H9 (cell line): ENCODE measurements at regions not wholly inside any gene's neighbourhood (a gene's known extent, or its start where the extent isn't known, plus 50 kb on each side); places are given as distances from the start of the nearest gene placed in this dataset.

Experiments used
- DNase-seq: peaks from one replicate; pipeline ENCODE4 v3.0.0-alpha.2; 2017
- H2AFZ ChIP-seq: one replicate; pipeline ENCODE4 v1.6.1; 2013; ENCODE audit warnings: mild to moderate bottlenecking, low read length, control low read depth, moderate library complexity
- H2AK5ac ChIP-seq: 2 replicates; pipeline ENCODE4 v1.6.1; 2013; ENCODE audit warnings: low read length, control low read depth, mixed read lengths; ENCODE audit not compliant: insufficient read length
- H2BK120ac ChIP-seq: one replicate; pipeline ENCODE4 v1.6.1; 2013; ENCODE audit warnings: low read depth, mild to moderate bottlenecking, low read length, control low read depth, inconsistent platforms; ENCODE audit not compliant: poor library complexity, severe bottlenecking
- H2BK12ac ChIP-seq: 2 replicates; pipeline ENCODE4 v1.6.1; 2013; ENCODE audit warnings: low read length, control low read depth, mixed read lengths, low read depth; ENCODE audit not compliant: insufficient read length
- H2BK15ac ChIP-seq: 2 replicates; pipeline ENCODE4 v1.6.1; 2013; ENCODE audit warnings: low read depth, low read length, control low read depth
- H2BK20ac ChIP-seq: one replicate; pipeline ENCODE4 v1.6.1; 2013; ENCODE audit warnings: low read depth, mild to moderate bottlenecking, low read length, control low read depth, inconsistent platforms; ENCODE audit not compliant: poor library complexity, severe bottlenecking
- H2BK5ac ChIP-seq: 2 replicates; pipeline ENCODE4 v1.6.1; 2013; ENCODE audit warnings: low read length, control low read depth, mixed read lengths; ENCODE audit not compliant: insufficient read length
- H3K14ac ChIP-seq: 2 replicates; pipeline ENCODE4 v1.6.1; 2013; ENCODE audit warnings: low read length, control low read depth; ENCODE audit not compliant: insufficient read depth
- H3K18ac ChIP-seq: 2 replicates; pipeline ENCODE4 v1.6.1; 2013; ENCODE audit warnings: low read depth, mild to moderate bottlenecking, mixed read lengths, low read length, control low read depth; ENCODE audit not compliant: insufficient read length
- H3K23ac ChIP-seq: 2 replicates; pipeline ENCODE4 v1.6.1; 2013; ENCODE audit warnings: low read length, control low read depth, mixed read lengths, low read depth; ENCODE audit not compliant: insufficient read length
- H3K23me2 ChIP-seq: 2 replicates; pipeline ENCODE4 v1.6.1; 2013; ENCODE audit warnings: low read depth, mild to moderate bottlenecking, mixed read lengths, low read length, control low read depth; ENCODE audit not compliant: insufficient read length, poor library complexity, severe bottlenecking
- H3K27ac ChIP-seq: 2 replicates; pipeline ENCODE4 v1.5.1; 2013; ENCODE audit warnings: low read length, control low read depth, mixed read lengths, low read depth; ENCODE audit not compliant: insufficient read length
- H3K27me3 ChIP-seq: 2 replicates; pipeline ENCODE4 v1.6.1; 2013; ENCODE audit warnings: low read length, control low read depth, inconsistent platforms; ENCODE audit not compliant: insufficient read depth
- H3K4ac ChIP-seq: 2 replicates; pipeline ENCODE4 v1.6.1; 2013; ENCODE audit warnings: low read depth, mild to moderate bottlenecking, control low read depth, inconsistent platforms, low read length, moderate library complexity
- H3K4me1 ChIP-seq: 2 replicates; pipeline ENCODE4 v1.6.1; 2013; ENCODE audit warnings: low read length, control low read depth, inconsistent platforms; ENCODE audit not compliant: insufficient read depth
- H3K4me2 ChIP-seq: 2 replicates; pipeline ENCODE4 v1.6.1; 2013; ENCODE audit warnings: low read length, control low read depth, mixed read lengths; ENCODE audit not compliant: insufficient read length, insufficient read depth
- H3K56ac ChIP-seq: 2 replicates; pipeline ENCODE4 v1.6.1; 2013; ENCODE audit warnings: low read depth, mild to moderate bottlenecking, mixed read lengths, low read length, control low read depth; ENCODE audit not compliant: insufficient read length
- H3K79me1 ChIP-seq: 2 replicates; pipeline ENCODE4 v1.6.1; 2013; ENCODE audit warnings: low read depth, mild to moderate bottlenecking, moderate library complexity, low read length, control low read depth, inconsistent platforms; ENCODE audit not compliant: insufficient read depth, poor library complexity, severe bottlenecking
- H3K79me2 ChIP-seq: 2 replicates; pipeline ENCODE4 v1.6.1; 2013; ENCODE audit warnings: low read length, control low read depth, inconsistent platforms; ENCODE audit not compliant: insufficient read depth
- H3K9ac ChIP-seq: 2 replicates; pipeline ENCODE4 v1.6.1; 2013; ENCODE audit warnings: low read length, control low read depth, mixed read lengths; ENCODE audit not compliant: insufficient read length; ENCODE audit errors: extremely low read depth
- H3K9me3 ChIP-seq: one replicate; pipeline ENCODE4 v1.6.1; 2013; ENCODE audit warnings: low read depth, low read length, inconsistent platforms; ENCODE audit not compliant: control insufficient read depth
- H3T11ph ChIP-seq: one replicate; pipeline ENCODE4 v1.6.1; 2013; ENCODE audit warnings: mild to moderate bottlenecking, low read length, control low read depth, inconsistent platforms
- H4K20me1 ChIP-seq: one replicate; pipeline ENCODE4 v1.6.1; 2013; ENCODE audit not compliant: control insufficient read depth, insufficient read length, insufficient read depth
- H4K5ac ChIP-seq: 2 replicates; pipeline ENCODE4 v1.6.1; 2013; ENCODE audit warnings: low read depth, mild to moderate bottlenecking, mixed read lengths, low read length, control low read depth; ENCODE audit not compliant: insufficient read length
- H4K8ac ChIP-seq: replicated peaks from 2 replicates; pipeline ENCODE4 v1.6.1; 2013; ENCODE audit warnings: low read length, control low read depth, mixed read lengths, low read depth; ENCODE audit not compliant: insufficient read length
- H4K91ac ChIP-seq: 2 replicates; pipeline ENCODE4 v1.6.1; 2013; ENCODE audit warnings: low read depth, mild to moderate bottlenecking, moderate library complexity, mixed read lengths, low read length, control low read depth; ENCODE audit not compliant: insufficient read length
- H3K27ac Mint-ChIP-seq, 3 experiments: 2 replicates in 2 of 3; 3 replicates in 1 of 3; pipeline ENCODE4 v1.8.0; 2020 to 2021; ENCODE audit warnings: mixed read lengths in 3 of 3, mild to moderate bottlenecking in 1 of 3, moderate library complexity in 1 of 3
- H3K27me3 Mint-ChIP-seq: 2 replicates; pipeline ENCODE4 v1.8.0; 2021; ENCODE audit warnings: low read depth, mild to moderate bottlenecking, moderate library complexity, mixed read lengths
- H3K36me3 Mint-ChIP-seq, 3 experiments: 2 replicates in 2 of 3; 3 replicates in 1 of 3; pipeline ENCODE4 v1.8.0; 2020 to 2021; ENCODE audit warnings: low read depth in 3 of 3, mixed read lengths in 3 of 3; ENCODE audit not compliant: insufficient read depth in 1 of 3
- H3K4me1 Mint-ChIP-seq, 2 experiments: 2 replicates each; pipeline ENCODE4 v1.8.0; 2020; ENCODE audit warnings: mixed read lengths in 2 of 2
- H3K4me3 Mint-ChIP-seq, 2 experiments: 2 replicates in 1 of 2; 3 replicates in 1 of 2; pipeline ENCODE4 v1.8.0; 2020 to 2021; ENCODE audit warnings: mild to moderate bottlenecking in 2 of 2, mixed read lengths in 2 of 2, moderate library complexity in 1 of 2
- H3K9me3 Mint-ChIP-seq, 2 experiments: 2 replicates in 1 of 2; 3 replicates in 1 of 2; pipeline ENCODE4 v1.8.0; 2020; ENCODE audit warnings: mild to moderate bottlenecking in 2 of 2, mixed read lengths in 2 of 2, moderate library complexity in 1 of 2
- CTCF ChIP-seq: fragments of 200-600 bp; sonication (generic); conservative IDR thresholded peaks from 3 replicates; pipeline ENCODE4 v1.8.0; 2021; ENCODE audit warnings: antibody characterized with exemption, mild to moderate bottlenecking
- WGBS: extraction: QIAGEN DNeasy Blood & Tissue Kit; methylation state at CpG from one replicate; pipeline ENCODE4 v1.1.7; 2013; ENCODE audit warnings: missing lambda C conversion rate, low lambda C conversion rate, mixed read lengths; ENCODE audit not compliant: insufficient read length; ENCODE audit errors: extremely low coverage; 5-methylcytosine and 5-hydroxymethylcytosine counted together

DNA sequence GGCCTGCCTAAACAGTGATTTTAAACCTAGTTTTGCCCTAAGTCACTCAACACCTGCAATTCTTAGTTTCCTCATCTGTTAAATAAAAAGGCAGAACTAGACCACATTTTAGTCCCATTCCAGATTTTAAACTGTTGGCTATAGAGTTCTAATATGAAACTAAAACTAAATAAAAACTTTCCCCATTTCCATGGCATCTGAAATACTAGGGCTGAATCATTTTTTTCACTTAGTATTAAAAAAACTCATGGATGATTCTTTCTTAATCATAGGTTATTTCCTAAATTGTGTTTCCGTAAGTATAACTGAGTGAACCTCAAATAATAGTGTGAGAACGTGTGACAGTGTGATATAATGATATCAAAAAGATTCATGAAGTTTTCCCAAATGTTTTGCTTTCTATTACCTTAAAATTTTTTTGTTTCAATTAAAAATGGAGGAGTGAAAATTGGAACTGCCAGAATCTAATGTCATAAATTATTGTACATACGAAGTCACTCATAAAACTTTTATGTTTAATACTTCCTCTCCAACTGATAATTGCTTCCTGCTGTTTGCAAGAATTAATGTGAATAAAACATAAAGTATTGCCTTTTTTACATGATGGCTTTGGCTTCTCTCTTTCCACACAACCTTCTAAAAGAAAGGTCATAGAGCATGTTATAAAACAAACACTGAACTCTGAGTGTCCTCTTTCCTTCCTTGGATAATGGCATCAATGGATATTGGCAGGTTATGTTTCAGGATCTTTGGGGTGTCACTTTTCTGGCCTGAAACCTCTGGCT is 315.1 kb upstream of the MME start:
- no peaks in the 10 kb centered on the region for H3K23me2 ChIP-seq
- no peak overlapping the region for H3K27ac ChIP-seq
- no peaks in the 10 kb centered on the region for H3K79me1 ChIP-seq
- H3K56ac ChIP-seq = no peak overlapping the region
- H3K79me2 ChIP-seq = no peaks in the 10 kb centered on the region
- no peak overlapping the region for H3T11ph ChIP-seq
- no CpG with 5 or more reads among the region's 3 CpGs for WGBS
- no peak overlapping the region for H2AFZ ChIP-seq
- Mint-ChIP-seq H3K27me3 (no peaks in the 10 kb centered on the region), H3K4me3 (no peak overlapping the region), H3K9me3 (no peaks in the 10 kb centered on the region; a peak in 1 of 5 replicates), H3K36me3 (no peaks in the 10 kb centered on the region), H3K27ac (no peak overlapping the region; a peak in 1 of 7 replicates), H3K4me1 (peaks cover under 1 to 3% of the 10 kb centered on the region in 2 experiments; a peak in 3 of 4 replicates)
- no peak overlapping the region for H3K18ac ChIP-seq
- H2BK120ac ChIP-seq = no peak overlapping the region
- no peak overlapping the region for H2BK20ac ChIP-seq
- H3K9me3 ChIP-seq = no peaks in the 10 kb centered on the region
- no peaks in the 10 kb centered on the region for H3K27me3 ChIP-seq
- no peak overlapping the region for H4K91ac ChIP-seq
- H3K9ac ChIP-seq = no peak overlapping the region
- no peak for DNase-seq
- H3K23ac ChIP-seq = no peak overlapping the region
- H3K4me2 ChIP-seq = no peak overlapping the region
- no peaks in the 10 kb centered on the region for H3K4me1 ChIP-seq
- no peak overlapping the region for H2BK15ac ChIP-seq
- no peak overlapping the region for H2AK5ac ChIP-seq
- no peak overlapping the region for H4K5ac ChIP-seq
- no peak overlapping the region for H2BK5ac ChIP-seq
- TF ChIP-seq CTCF = no peak
- no peaks in the 10 kb centered on the region for H4K20me1 ChIP-seq
- no peak overlapping the region for H4K8ac ChIP-seq
- no peak overlapping the region for H3K14ac ChIP-seq
- no peak overlapping the region for H2BK12ac ChIP-seq
- no peak overlapping the region for H3K4ac ChIP-seq
